DOHH2 (cell line): ENCODE measurements at regions not wholly inside any gene's neighbourhood (a gene's known extent, or its start where the extent isn't known, plus 50 kb on each side); places are given as distances from the start of the nearest gene placed in this dataset.

Experiments used
- H3F3A ChIP-seq: fragments of 200-600 bp; sonication (generic), shearing (Covaris generic); 2 replicates; pipeline ENCODE4 v1.6.0; 2016; ENCODE audit warnings: antibody characterized with exemption, mild to moderate bottlenecking; ENCODE audit not compliant: control insufficient read depth, insufficient read depth
- H3K27ac ChIP-seq: fragments of 200-600 bp; sonication (generic); 2 replicates; pipeline ENCODE4 v1.5.1; 2014; ENCODE audit warnings: low read depth, mild to moderate bottlenecking, low read length, moderate library complexity
- H3K27me3 ChIP-seq: fragments of 200-600 bp; sonication (generic); 2 replicates; pipeline ENCODE4 v1.6.1; 2014; ENCODE audit warnings: mild to moderate bottlenecking, low read length, mixed read lengths; ENCODE audit not compliant: control insufficient read depth
- H3K36me3 ChIP-seq: fragments of 200-600 bp; sonication (generic); 2 replicates; pipeline ENCODE4 v1.6.1; 2014; ENCODE audit warnings: mild to moderate bottlenecking, low read length, moderate library complexity, mixed read lengths; ENCODE audit not compliant: control insufficient read depth
- H3K4me1 ChIP-seq: fragments of 200-600 bp; sonication (generic); 2 replicates; pipeline ENCODE4 v1.6.1; 2014; ENCODE audit warnings: mild to moderate bottlenecking, low read length, mixed read lengths; ENCODE audit not compliant: control insufficient read depth
- H3K4me2 ChIP-seq: fragments of 200-600 bp; sonication (generic); 2 replicates; pipeline ENCODE4 v1.6.0; 2014; ENCODE audit warnings: mild to moderate bottlenecking, low read length, moderate library complexity
- H3K4me3 ChIP-seq: fragments of 200-600 bp; sonication (generic); 2 replicates; pipeline ENCODE4 v1.5.1; 2014; ENCODE audit warnings: mild to moderate bottlenecking, low read length, mixed read lengths
- H3K79me2 ChIP-seq: fragments of 200-600 bp; sonication (generic); 2 replicates; pipeline ENCODE4 v1.6.1; 2014; ENCODE audit warnings: mild to moderate bottlenecking, low read length, mixed read lengths; ENCODE audit not compliant: control insufficient read depth
- H3K9me2 ChIP-seq: fragments of 200-600 bp; sonication (generic); replicated peaks from 2 replicates; pipeline ENCODE4 v1.6.1; 2014; ENCODE audit warnings: mild to moderate bottlenecking, low read length, mixed read lengths; ENCODE audit not compliant: control insufficient read depth
- H3K9me3 ChIP-seq: fragments of 200-600 bp; sonication (generic); 2 replicates; pipeline ENCODE4 v1.6.1; 2014; ENCODE audit warnings: antibody characterized with exemption, low read length, mixed read lengths; ENCODE audit not compliant: control insufficient read depth, insufficient read depth
- H4K20me1 ChIP-seq: fragments of 200-600 bp; sonication (generic); 2 replicates; pipeline ENCODE4 v1.6.0; 2014; ENCODE audit warnings: low read depth, mild to moderate bottlenecking, antibody characterized with exemption, low read length, moderate library complexity; ENCODE audit not compliant: control insufficient read depth, insufficient read depth
- CTCF ChIP-seq: fragments of 200-600 bp; sonication (generic); IDR thresholded peaks from one replicate; pipeline ENCODE4 v1.5.1; 2014; ENCODE audit warnings: antibody characterized with exemption, mild to moderate bottlenecking, low read depth, low read length; ENCODE audit not compliant: poor library complexity, severe bottlenecking
- EZH2phosphoT487 ChIP-seq: fragments of 200-600 bp; sonication (generic); IDR thresholded peaks from 2 replicates; pipeline ENCODE4 v1.6.1; 2017; ENCODE audit warnings: borderline replicate concordance, mild to moderate bottlenecking, antibody characterized with exemption, low read length, moderate library complexity, mixed read lengths

DNA sequence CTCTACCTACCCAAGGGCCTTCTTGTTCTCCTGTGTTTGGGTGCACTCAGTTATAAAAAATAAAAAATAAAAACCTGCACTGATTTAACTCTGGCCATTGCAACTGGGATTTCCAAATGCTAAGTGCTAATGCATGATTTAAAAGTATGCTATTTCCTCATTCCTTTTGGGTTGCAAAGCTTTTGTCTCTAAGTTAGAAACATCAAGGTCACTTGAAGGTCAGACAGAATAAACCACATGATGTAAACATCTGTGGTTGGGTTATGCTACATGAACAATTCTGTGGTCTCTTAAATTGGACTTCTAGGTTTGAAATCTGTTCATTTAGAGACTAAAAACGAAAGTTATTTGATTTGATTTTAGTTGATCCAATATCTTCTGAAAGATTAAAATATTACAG, 1547.4 kb upstream of the TENM3 start:
- no peak overlapping the region for H3K27ac ChIP-seq
- TF ChIP-seq CTCF (no peak), EZH2phosphoT487 (no peak)
- H3K79me2 ChIP-seq: no peaks in the 10 kb centered on the region
- no peak overlapping the region for H3K4me2 ChIP-seq
- no peaks in the 10 kb centered on the region for H3K9me2 ChIP-seq
- H4K20me1 ChIP-seq: no peaks in the 10 kb centered on the region
- no peaks in the 10 kb centered on the region for H3K4me1 ChIP-seq
- H3K4me3 ChIP-seq: no peak overlapping the region
- no peaks in the 10 kb centered on the region for H3K36me3 ChIP-seq
- no peaks in the 10 kb centered on the region for H3K27me3 ChIP-seq
- H3K9me3 ChIP-seq: no peaks in the 10 kb centered on the region
- H3F3A ChIP-seq: no peaks in the 10 kb centered on the region

- Histone ChIP-seq H3K9me3 (no peaks in the 10 kb centered on the region), H3K9me2 (no peaks in the 10 kb centered on the region), H3K36me3 (no peaks in the 10 kb centered on the region), H3K27ac (no peak overlapping the region), H3K79me2 (no peaks in the 10 kb centered on the region), H4K20me1 (no peaks in the 10 kb centered on the region), H3F3A (no peaks in the 10 kb centered on the region), H3K4me2 (no peak overlapping the region), H3K4me1 (no peaks in the 10 kb centered on the region), H3K4me3 (no peak overlapping the region), H3K27me3 (no peaks in the 10 kb centered on the region)
- TF ChIP-seq CTCF: no peak
- TF ChIP-seq EZH2phosphoT487: no peak
These were observed 1546.6 kb upstream of the TENM3 start for GRCh38 chr4:180696460-180697092.

DNA sequence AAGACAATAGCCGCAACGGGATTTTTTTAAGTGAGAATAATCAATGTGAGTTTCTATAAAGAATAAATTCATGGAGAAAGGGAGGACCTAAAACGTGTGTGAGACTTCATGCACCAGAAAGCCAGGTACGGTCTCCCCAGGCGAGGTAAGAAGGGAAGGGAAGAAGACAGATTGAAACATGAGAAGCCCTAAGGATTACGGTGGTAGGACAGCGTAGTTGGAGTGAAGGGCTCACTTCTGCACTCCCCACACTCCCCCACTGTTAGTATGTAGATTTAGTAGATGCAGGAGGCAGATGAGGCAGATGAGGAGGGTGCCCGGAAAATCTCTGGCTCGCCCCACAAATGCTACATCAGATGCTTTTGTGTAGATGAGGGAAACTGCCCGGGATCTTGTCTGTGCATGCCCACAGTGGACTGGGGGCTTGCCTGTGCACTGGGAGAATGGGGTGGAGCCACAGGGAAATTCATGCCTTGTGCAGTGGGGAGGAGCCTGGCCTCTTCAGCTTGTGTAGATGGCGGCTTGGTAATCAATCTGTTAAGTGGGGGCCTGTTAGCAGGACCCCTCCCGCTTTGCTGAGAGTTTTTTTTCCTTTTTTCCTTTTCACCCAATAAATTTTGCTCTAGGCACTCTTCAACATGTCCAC, 1544.5 kb upstream of the TENM3 start:
- no peaks in the 10 kb centered on the region for H4K20me1 ChIP-seq
- H3K9me3 ChIP-seq: no peaks in the 10 kb centered on the region
- no peaks in the 10 kb centered on the region for H3K27me3 ChIP-seq
- TF ChIP-seq CTCF (no peak), EZH2phosphoT487 (no peak)
- H3K4me1 ChIP-seq: no peaks in the 10 kb centered on the region
- H3K9me2 ChIP-seq: no peaks in the 10 kb centered on the region
- H3K36me3 ChIP-seq: no peaks in the 10 kb centered on the region
- H3F3A ChIP-seq: no peaks in the 10 kb centered on the region
- no peak overlapping the region for H3K4me3 ChIP-seq
- H3K27ac ChIP-seq: no peak overlapping the region
- no peaks in the 10 kb centered on the region for H3K79me2 ChIP-seq
- H3K4me2 ChIP-seq: no peak overlapping the region
